Hepatocyte (in vitro differentiated cells): ENCODE measurements at regions not wholly inside any gene's neighbourhood (a gene's known extent, or its start where the extent isn't known, plus 50 kb on each side); places are given as distances from the start of the nearest gene placed in this dataset.

Source experiments
- DNase-seq: peaks from one replicate; pipeline ENCODE4 v3.0.0-alpha.2; 2016; ENCODE audit warnings: low spot score
- H2AFZ ChIP-seq: fragments of 200-600 bp; sonication (generic); 2 replicates; pipeline ENCODE4 v1.6.0; 2016; ENCODE audit warnings: antibody characterized with exemption, mild to moderate bottlenecking
- H3K27ac ChIP-seq: fragments of 200-600 bp; sonication (generic); 2 replicates; pipeline ENCODE4 v1.5.1; 2016; ENCODE audit warnings: mild to moderate bottlenecking
- H3K27me3 ChIP-seq: fragments of 200-600 bp; sonication (generic); 2 replicates; pipeline ENCODE4 v1.6.1; 2016
- H3K36me3 ChIP-seq: fragments of 200-600 bp; sonication (generic); replicated peaks from 2 replicates; pipeline ENCODE4 v1.5.1; 2016; ENCODE audit warnings: low read depth; ENCODE audit not compliant: insufficient read depth
- H3K4me1 ChIP-seq: fragments of 200-600 bp; sonication (generic); 2 replicates; pipeline ENCODE4 v1.5.1; 2016; ENCODE audit warnings: mild to moderate bottlenecking, moderate library complexity; ENCODE audit not compliant: insufficient read depth
- H3K4me2 ChIP-seq: fragments of 200-600 bp; sonication (generic); 2 replicates; pipeline ENCODE4 v1.6.0; 2016
- H3K4me3 ChIP-seq: fragments of 200-600 bp; sonication (generic); 2 replicates; pipeline ENCODE4 v1.5.1; 2016; ENCODE audit warnings: mild to moderate bottlenecking
- H3K79me2 ChIP-seq: fragments of 200-600 bp; sonication (generic); 2 replicates; pipeline ENCODE4 v1.6.0; 2017; ENCODE audit warnings: mild to moderate bottlenecking
- H3K9me2 ChIP-seq: fragments of 200-600 bp; sonication (generic); replicated peaks from 2 replicates; pipeline ENCODE4 v1.6.0; 2017; ENCODE audit warnings: mild to moderate bottlenecking; ENCODE audit not compliant: insufficient read depth
- H3K9me3 ChIP-seq: fragments of 200-600 bp; sonication (generic); 2 replicates; pipeline ENCODE4 v1.5.1; 2016; ENCODE audit warnings: low read depth, mild to moderate bottlenecking
- H4K20me1 ChIP-seq: fragments of 200-600 bp; sonication (generic); 2 replicates; pipeline ENCODE4 v1.6.0; 2016; ENCODE audit warnings: mild to moderate bottlenecking; ENCODE audit not compliant: insufficient read depth, poor library complexity, severe bottlenecking
- CTCF ChIP-seq: fragments of 200-600 bp; sonication (generic); IDR thresholded peaks from 2 replicates; pipeline ENCODE4 v1.5.1; 2016; ENCODE audit warnings: antibody characterized with exemption, mild to moderate bottlenecking; ENCODE audit not compliant: poor library complexity
- EZH2 ChIP-seq: fragments of 200-600 bp; sonication (generic); IDR thresholded peaks from 2 replicates; pipeline ENCODE4 v1.6.1; 2016; ENCODE audit warnings: antibody characterized with exemption, mild to moderate bottlenecking, borderline replicate concordance
- EZH2phosphoT487 ChIP-seq: fragments of 200-600 bp; sonication (generic); IDR thresholded peaks from one replicate; pipeline ENCODE4 v1.6.1; 2018; ENCODE audit warnings: antibody characterized with exemption, mild to moderate bottlenecking, low read depth, moderate library complexity; ENCODE audit not compliant: unreplicated experiment, severe bottlenecking
- WGBS: methylation state at CpG from one replicate; pipeline ENCODE4 v1.1.6; 2016; ENCODE audit warnings: low lambda C conversion rate; ENCODE audit errors: missing lambda C conversion rate; 5-methylcytosine and 5-hydroxymethylcytosine counted together

DNA sequence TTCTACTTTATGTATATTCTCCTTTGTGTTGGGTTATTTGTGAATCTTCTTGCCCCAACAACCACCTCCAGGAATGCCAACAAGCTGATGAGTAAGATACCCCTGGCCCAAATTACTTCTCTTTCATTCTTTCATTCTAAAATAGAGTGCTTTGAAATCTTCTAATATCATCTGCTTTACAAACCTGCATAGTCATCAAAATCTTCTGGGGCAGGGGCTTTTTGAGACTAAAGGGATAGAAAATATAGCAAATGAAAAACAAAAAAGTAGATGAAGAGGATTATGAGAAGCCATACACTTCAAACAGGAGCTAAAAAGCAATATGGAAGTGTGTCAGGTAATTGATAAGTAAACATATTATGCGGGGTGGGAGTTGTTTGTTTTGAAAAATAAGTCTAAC, 150.7 kb upstream of the SOX4 start:
- Histone ChIP-seq H4K20me1 (no peaks in the 10 kb centered on the region), H2AFZ (no peak overlapping the region), H3K27me3 (no peaks in the 10 kb centered on the region), H3K4me2 (no peak overlapping the region), H3K36me3 (no peaks in the 10 kb centered on the region), H3K4me1 (no peaks in the 10 kb centered on the region), H3K79me2 (no peaks in the 10 kb centered on the region), H3K4me3 (no peak overlapping the region), H3K9me3 (no peaks in the 10 kb centered on the region), H3K9me2 (no peaks in the 10 kb centered on the region), H3K27ac (no peak overlapping the region)
- no peak for TF ChIP-seq EZH2phosphoT487
- no peak for TF ChIP-seq EZH2
- no peak for TF ChIP-seq CTCF
- DNase-seq: no peak
- 85% methylated on average over 1 of the region's 1 CpG for WGBS

- Histone ChIP-seq H2AFZ (no peak overlapping the region), H3K36me3 (no peaks in the 10 kb centered on the region), H3K27me3 (no peaks in the 10 kb centered on the region), H3K4me3 (no peak overlapping the region), H3K4me1 (no peaks in the 10 kb centered on the region), H3K79me2 (no peaks in the 10 kb centered on the region), H3K27ac (no peak overlapping the region), H3K9me2 (no peaks in the 10 kb centered on the region), H4K20me1 (no peaks in the 10 kb centered on the region), H3K9me3 (no peaks in the 10 kb centered on the region), H3K4me2 (no peak overlapping the region)
- TF ChIP-seq EZH2: no peak
- TF ChIP-seq CTCF: no peak
- TF ChIP-seq EZH2phosphoT487: no peak
- WGBS: 91% methylated on average over 10 of the region's 10 CpGs
- DNase-seq: no peak
These were observed 148.8 kb upstream of the SOX4 start for GRCh38 chr6:21444711-21445260.

GRCh38 chr6:21447987-21448386, 145.6 kb upstream of the SOX4 start:
- Histone ChIP-seq H3K4me1 (peaks cover 4% of the 10 kb centered on the region), H3K9me3 (no peaks in the 10 kb centered on the region), H3K36me3 (no peaks in the 10 kb centered on the region), H3K27me3 (no peaks in the 10 kb centered on the region), H3K9me2 (no peaks in the 10 kb centered on the region), H3K4me2 (no peak overlapping the region), H2AFZ (no peak overlapping the region), H3K27ac (no peak overlapping the region), H4K20me1 (no peaks in the 10 kb centered on the region), H3K79me2 (no peaks in the 10 kb centered on the region), H3K4me3 (no peak overlapping the region)
- no peak for DNase-seq
- 49% methylated on average over 5 of the region's 5 CpGs for WGBS
- TF ChIP-seq EZH2 (no peak), EZH2phosphoT487 (no peak), CTCF (no peak)
